ENCODE measurements at regions not wholly inside any gene's neighbourhood (a gene's known extent, or its start where the extent isn't known, plus 50 kb on each side); places are given as distances from the start of the nearest gene placed in this dataset.
"Not testable (repeated sequence)": the region's sequence is repeated elsewhere in the genome, so short reads cannot be mapped to it uniquely, and the experiment has no call there.

GRCh38 chr1:121075254-121075805 is 108.8 kb downstream of the FAM72B start:
- intact Hi-C loops (cut with DNase I); H3K27me3 ChIP-seq; DNase-seq; H3K27ac ChIP-seq; H3K9me3 ChIP-seq; H3K36me3 ChIP-seq; H3K4me1 ChIP-seq; H3K4me3 ChIP-seq: not testable (repeated sequence)
- WGBS, 2 donors, result 56 to 93% methylated on average over 1 to 2 of the region's 3 CpGs

DNA sequence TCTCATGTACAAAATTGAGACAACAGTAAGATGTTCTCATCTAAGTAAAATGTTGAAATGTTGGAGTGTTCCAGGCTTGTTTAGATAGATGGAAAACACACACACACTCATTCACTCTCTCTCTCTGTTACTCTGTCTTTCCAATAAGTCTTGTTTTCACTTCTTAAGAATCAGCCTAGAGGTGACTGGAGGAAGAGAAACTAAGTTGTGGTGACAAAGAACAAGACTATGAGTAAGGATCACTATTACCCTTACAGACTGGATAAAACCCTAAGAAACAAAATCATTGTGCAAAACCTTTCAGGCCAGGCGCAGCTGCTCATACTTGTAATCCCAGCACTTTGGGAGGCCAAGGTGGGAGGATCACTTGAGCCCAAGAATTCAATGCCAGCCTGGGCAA is 107.5 kb downstream of the FAM72B start:
- H3K27me3 ChIP-seq; H3K36me3 ChIP-seq; intact Hi-C loops (cut with DNase I); H3K27ac ChIP-seq; H3K4me3 ChIP-seq; DNase-seq; H3K9me3 ChIP-seq; H3K4me1 ChIP-seq: not testable (repeated sequence)
- WGBS, 2 donors, result no CpG with 5 or more reads among the region's 1 CpG

GRCh38 chr1:121079655-121080054 is 104.5 kb downstream of the FAM72B start:
- H3K27ac ChIP-seq; DNase-seq; H3K4me3 ChIP-seq; H3K27me3 ChIP-seq; intact Hi-C loops (cut with DNase I); H3K9me3 ChIP-seq; H3K4me1 ChIP-seq; H3K36me3 ChIP-seq: not testable (repeated sequence)

- H3K4me3 ChIP-seq; H3K27me3 ChIP-seq; H3K9me3 ChIP-seq; intact Hi-C loops (cut with DNase I); H3K4me1 ChIP-seq; H3K27ac ChIP-seq; H3K36me3 ChIP-seq; DNase-seq: not testable (repeated sequence)
- WGBS, 2 donors, result 27 to 33% methylated on average over 11 of the region's 11 CpGs
Observed at GRCh38 chr1:121080197-121080903, 103.8 kb downstream of the FAM72B start.

DNA sequence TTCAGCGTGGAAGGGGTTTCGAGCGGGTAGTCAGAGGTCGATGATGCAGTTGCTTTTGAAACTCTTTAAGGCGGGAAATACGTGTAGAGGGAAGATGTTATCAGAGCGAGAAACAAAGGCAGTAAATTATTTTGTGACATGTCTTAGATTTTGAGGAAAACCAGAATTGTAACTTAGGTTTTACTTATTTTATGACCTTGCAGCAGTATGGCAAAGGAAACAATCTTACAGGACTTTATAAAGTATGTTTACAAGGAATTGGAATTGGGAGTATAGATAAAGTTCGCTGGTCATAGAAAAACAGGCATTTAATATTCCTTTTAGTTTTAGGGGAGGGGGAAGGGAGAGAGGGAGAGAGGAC is 103.3 kb downstream of the FAM72B start:
- H3K4me3 ChIP-seq; H3K4me1 ChIP-seq; H3K27me3 ChIP-seq; intact Hi-C loops (cut with DNase I); H3K9me3 ChIP-seq; H3K36me3 ChIP-seq; DNase-seq; H3K27ac ChIP-seq: not testable (repeated sequence)
- 18 to 49% methylated on average over 8 of the region's 8 CpGs for WGBS, 2 donors

- H3K4me1 ChIP-seq; H3K27me3 ChIP-seq; H3K36me3 ChIP-seq; intact Hi-C loops (cut with DNase I); H3K27ac ChIP-seq; DNase-seq; H3K9me3 ChIP-seq; H3K4me3 ChIP-seq: not testable (repeated sequence)
- whole genome bisulfite sequencing, 2 donors, result 0 to 36% methylated on average over 1 of the region's 2 CpGs
Observed at GRCh38 chr1:121081625-121082199, 102.4 kb downstream of the FAM72B start.

DNA sequence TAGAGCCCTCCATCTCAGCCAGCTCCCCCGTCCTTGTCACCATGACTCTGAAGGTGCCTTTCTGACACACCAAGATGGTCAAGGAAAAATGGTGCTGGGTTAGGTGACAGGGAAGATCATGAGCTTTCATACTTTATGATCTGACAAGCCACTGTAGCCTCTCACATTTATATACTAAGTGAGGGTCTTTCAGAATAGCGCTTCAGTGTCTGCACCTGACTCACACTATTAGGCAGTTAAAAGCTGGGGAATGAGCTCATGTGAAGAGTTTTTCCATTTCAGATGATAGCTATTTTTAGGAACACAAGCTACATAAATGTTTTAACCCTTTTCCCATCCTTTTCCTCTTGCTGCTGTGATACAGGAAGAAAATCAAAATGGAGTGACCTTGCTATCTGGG is 101.1 kb downstream of the FAM72B start:
- H3K36me3 ChIP-seq; DNase-seq; H3K27ac ChIP-seq; H3K9me3 ChIP-seq; H3K4me1 ChIP-seq; H3K4me3 ChIP-seq; H3K27me3 ChIP-seq; intact Hi-C loops (cut with DNase I): not testable (repeated sequence)
- 85 to 88% methylated on average over 1 of the region's 2 CpGs for WGBS, 2 donors

DNA sequence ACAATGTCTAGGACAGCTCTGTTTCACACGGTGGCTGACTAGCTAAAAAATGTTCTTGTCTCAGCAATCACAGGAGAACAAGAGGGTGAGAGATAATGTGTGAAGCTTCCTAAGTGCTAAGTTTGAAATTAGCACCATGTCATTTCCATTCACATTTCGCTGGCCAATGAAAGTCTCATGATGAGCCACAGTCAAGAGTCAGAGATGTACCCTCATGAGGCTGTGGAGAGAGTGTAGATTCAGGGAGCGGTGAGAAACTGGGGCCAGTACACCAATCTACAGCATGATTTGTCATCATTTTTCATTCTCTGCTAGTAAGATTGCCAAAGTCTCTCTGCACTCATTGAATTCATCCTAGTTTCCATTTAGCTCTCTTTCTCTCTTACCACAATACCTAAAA is 97.9 kb downstream of the FAM72B start:
- H3K27me3 ChIP-seq; DNase-seq; H3K9me3 ChIP-seq; H3K4me1 ChIP-seq; H3K36me3 ChIP-seq; H3K4me3 ChIP-seq; intact Hi-C loops (cut with DNase I); H3K27ac ChIP-seq: not testable (repeated sequence)
- WGBS, 2 donors, result 62 to 69% methylated on average over 3 of the region's 3 CpGs

DNA sequence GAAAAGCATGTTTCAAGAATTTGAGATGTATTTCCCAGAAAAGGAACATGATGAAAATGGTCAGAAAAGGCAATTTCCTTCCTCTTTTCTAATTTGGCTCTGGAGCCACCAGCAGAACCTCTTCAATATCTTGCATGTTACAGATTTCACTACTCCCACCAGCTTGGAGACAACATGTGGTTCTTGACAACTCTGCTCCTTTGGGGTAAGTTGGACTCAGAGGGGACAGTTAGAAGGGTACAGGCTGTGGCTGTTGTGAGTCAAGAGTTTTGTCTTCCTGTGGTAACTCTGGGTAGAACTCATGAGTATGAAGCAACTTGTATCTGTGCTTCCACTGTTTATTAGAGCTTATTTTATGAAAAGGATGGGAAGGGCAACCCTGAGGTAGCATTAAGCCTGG is 96.9 kb downstream of the FAM72B start:
- intact Hi-C loops (cut with DNase I), result not testable (repeated sequence)

DNA sequence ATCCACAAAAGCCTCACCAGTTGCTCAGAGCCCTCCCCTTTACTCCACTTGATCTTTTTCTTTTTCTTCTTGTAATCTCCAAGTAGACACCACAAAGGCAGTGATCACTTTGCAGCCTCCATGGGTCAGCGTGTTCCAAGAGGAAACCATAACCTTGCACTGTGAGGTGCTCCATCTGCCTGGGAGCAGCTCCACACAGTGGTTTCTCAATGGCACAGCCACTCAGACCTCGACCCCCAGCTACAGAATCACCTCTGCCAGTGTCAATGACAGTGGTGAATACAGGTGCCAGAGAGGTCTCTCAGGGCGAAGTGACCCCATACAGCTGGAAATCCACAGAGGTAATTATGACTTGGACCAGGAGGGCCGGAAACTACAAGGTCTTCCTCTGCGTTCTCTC is 95.6 kb downstream of the FAM72B start:
- H3K4me1 ChIP-seq; intact Hi-C loops (cut with DNase I); H3K9me3 ChIP-seq; H3K4me3 ChIP-seq; H3K36me3 ChIP-seq; DNase-seq; H3K27me3 ChIP-seq; H3K27ac ChIP-seq: not testable (repeated sequence)
- 63 to 84% methylated on average over 2 to 3 of the region's 5 CpGs for WGBS, 2 donors

More for the DNA sequence above, 96.9 kb downstream of the FAM72B start:
- not testable (repeated sequence) for H3K36me3 ChIP-seq, H3K9me3 ChIP-seq, DNase-seq, H3K27ac ChIP-seq, H3K4me1 ChIP-seq, H3K27me3 ChIP-seq, H3K4me3 ChIP-seq

DNA sequence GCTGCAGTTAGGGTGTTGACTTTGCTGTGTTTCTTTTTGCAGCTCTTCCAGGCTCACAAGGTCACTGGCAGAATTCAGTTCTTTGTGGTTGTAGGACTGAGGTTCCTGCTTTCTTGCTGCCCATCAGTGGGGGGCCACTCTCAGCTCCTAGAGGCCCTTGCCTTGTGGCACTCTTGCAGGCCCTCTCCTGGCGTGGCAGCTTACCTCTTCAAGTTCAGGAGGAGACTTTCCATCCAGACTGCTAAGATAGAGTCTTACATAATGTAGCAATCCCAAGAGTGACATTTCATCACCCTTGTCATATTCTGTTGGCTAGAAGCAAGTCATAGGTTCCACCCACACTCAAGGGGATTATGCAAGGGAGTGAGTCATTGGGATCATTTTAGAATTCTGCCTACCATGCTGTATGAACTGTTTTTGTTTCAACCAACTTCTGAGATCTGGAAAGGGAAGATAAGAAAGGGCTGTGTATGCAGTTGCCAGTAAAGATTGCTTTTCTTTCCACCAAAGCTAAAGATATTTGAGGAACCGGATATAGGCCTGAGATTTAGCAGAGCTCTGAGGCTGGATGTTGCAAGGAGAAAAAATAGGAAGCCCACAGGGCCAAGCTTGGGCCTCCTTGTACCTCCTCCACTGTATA is 91.7 kb downstream of the FAM72B start:
- 66 to 76% methylated on average over 2 of the region's 2 CpGs for WGBS, 2 donors
- H3K4me1 ChIP-seq; H3K27me3 ChIP-seq; H3K27ac ChIP-seq; H3K9me3 ChIP-seq; intact Hi-C loops (cut with DNase I); H3K4me3 ChIP-seq; H3K36me3 ChIP-seq; DNase-seq: not testable (repeated sequence)

GRCh38 chr1:121095014-121095413 is 89.1 kb downstream of the FAM72B start:
- WGBS, 2 donors, result 78 to 91% methylated on average over 2 of the region's 2 CpGs
- DNase-seq; H3K27ac ChIP-seq; H3K36me3 ChIP-seq; H3K27me3 ChIP-seq; H3K9me3 ChIP-seq; H3K4me3 ChIP-seq; H3K4me1 ChIP-seq; intact Hi-C loops (cut with DNase I): not testable (repeated sequence)

Measured in sigmoid colon (tissue), 6 donors.